ENCODE measurements at regions not wholly inside any gene's neighbourhood (a gene's known extent, or its start where the extent isn't known, plus 50 kb on each side); places are given as distances from the start of the nearest gene placed in this dataset.

DNA sequence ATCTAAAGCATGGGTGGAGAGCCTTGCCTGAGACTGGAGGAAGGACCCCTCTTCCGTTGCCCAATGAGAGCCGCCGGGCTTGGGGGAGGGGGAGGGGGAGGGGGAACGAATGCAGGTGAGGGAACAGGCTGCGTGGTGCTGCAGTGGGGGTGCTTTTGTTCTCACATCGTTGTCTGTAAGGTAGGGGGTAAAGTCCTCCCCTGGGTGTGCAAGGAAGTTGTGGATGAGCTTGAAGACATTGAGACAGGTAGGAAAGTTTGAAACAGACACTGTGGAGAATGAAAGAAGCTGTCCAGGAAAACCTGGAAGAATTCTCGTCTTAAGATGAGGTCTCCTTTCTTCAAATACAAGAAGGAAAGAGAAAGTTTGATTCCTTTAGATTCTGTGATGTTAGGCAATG lies 94.1 kb upstream of the LIFR start:
- Histone ChIP-seq H3F3A (ENCODE audit: low read depth) (no peaks in the 10 kb centered on the region), H4K20me1 (ENCODE audit: low read depth) (no peaks in the 10 kb centered on the region), H3K9ac (no peak overlapping the region), H3K27ac (no peak overlapping the region), H3K4me2 (no peak overlapping the region), H2AFZ (replicated peaks) (no peak overlapping the region), H3K4me3 (no peak overlapping the region), H3K9me3 (ENCODE audit: low read depth) (no peaks in the 10 kb centered on the region), H3K4me1 (no peaks in the 10 kb centered on the region), H3K36me3 (no peaks in the 10 kb centered on the region), H3K27me3 (no peaks in the 10 kb centered on the region), H3K79me2 (ENCODE audit: low read depth) (no peaks in the 10 kb centered on the region)
- Mint-ChIP-seq H3K36me3 (no peaks in the 10 kb centered on the region), H3K27me3 (ENCODE audit: insufficient read depth, low read depth) (peaks cover 2% of the 10 kb centered on the region), H3K27ac (no peak overlapping the region), H3K9me3 (no peaks in the 10 kb centered on the region), H3K4me1 (peaks cover 5% of the 10 kb centered on the region), H3K4me3 (no peak overlapping the region)
- no peak for TF ChIP-seq EZH2phosphoT487 (IDR thresholded peaks at IDR 0.05)
- no peak for TF ChIP-seq EZH2 (IDR thresholded peaks at IDR 0.05)
- TF ChIP-seq, protein P1, sequence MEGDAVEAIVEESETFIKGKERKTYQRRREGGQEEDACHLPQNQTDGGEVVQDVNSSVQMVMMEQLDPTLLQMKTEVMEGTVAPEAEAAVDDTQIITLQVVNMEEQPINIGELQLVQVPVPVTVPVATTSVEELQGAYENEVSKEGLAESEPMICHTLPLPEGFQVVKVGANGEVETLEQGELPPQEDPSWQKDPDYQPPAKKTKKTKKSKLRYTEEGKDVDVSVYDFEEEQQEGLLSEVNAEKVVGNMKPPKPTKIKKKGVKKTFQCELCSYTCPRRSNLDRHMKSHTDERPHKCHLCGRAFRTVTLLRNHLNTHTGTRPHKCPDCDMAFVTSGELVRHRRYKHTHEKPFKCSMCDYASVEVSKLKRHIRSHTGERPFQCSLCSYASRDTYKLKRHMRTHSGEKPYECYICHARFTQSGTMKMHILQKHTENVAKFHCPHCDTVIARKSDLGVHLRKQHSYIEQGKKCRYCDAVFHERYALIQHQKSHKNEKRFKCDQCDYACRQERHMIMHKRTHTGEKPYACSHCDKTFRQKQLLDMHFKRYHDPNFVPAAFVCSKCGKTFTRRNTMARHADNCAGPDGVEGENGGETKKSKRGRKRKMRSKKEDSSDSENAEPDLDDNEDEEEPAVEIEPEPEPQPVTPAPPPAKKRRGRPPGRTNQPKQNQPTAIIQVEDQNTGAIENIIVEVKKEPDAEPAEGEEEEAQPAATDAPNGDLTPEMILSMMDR (IDR thresholded peaks at IDR 0.05): no peak
- no peak for DNase-seq (ENCODE audit: low spot score)

DNA sequence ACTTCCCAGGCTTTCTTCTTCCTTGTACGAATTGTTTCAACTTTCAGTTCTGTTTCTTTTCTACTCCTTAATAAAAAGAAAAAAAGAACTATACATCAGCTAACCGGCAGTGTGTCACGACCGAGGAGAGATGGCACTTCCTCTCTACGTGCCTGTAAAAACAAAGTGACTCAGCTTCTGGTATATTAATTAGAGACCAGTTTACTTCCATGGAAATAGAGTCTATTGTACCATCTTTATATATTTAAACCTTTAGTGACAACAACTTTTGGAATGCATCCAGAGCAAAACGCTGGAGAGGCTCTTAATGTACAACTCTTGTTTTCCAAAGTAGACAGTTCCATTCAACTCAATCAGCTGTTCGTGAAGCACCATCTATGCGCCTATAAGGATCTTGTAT lies 94.5 kb upstream of the LIFR start:
- H3K4me3 ChIP-seq: no peak overlapping the region
- no peak overlapping the region for H3K27ac ChIP-seq
- Mint-ChIP-seq H3K36me3 (no peaks in the 10 kb centered on the region), H3K27me3 (ENCODE audit: insufficient read depth, low read depth) (peaks cover under 1% of the 10 kb centered on the region), H3K4me3 (no peak overlapping the region), H3K9me3 (no peaks in the 10 kb centered on the region), H3K27ac (no peak overlapping the region), H3K4me1 (peaks cover 9% of the 10 kb centered on the region)
- no peak overlapping the region for H3K4me2 ChIP-seq
- H3K9ac ChIP-seq: no peak overlapping the region
- H3K36me3 ChIP-seq: no peaks in the 10 kb centered on the region
- no peaks in the 10 kb centered on the region for H3K9me3 ChIP-seq (ENCODE audit: low read depth)
- no peaks in the 10 kb centered on the region for H3K79me2 ChIP-seq (ENCODE audit: low read depth)
- H4K20me1 ChIP-seq (ENCODE audit: low read depth): no peaks in the 10 kb centered on the region
- H3K4me1 ChIP-seq: no peaks in the 10 kb centered on the region
- no peaks in the 10 kb centered on the region for H3K27me3 ChIP-seq
- no peak for DNase-seq (ENCODE audit: low spot score)
- no peak for TF ChIP-seq EZH2 (IDR thresholded peaks at IDR 0.05)
- TF ChIP-seq EZH2phosphoT487 (IDR thresholded peaks at IDR 0.05): no peak
- TF ChIP-seq, protein P1 (IDR thresholded peaks at IDR 0.05): no peak
- peak overlapping the region; percentile 29 for H2AFZ ChIP-seq (replicated peaks)
- H3F3A ChIP-seq (ENCODE audit: low read depth): no peaks in the 10 kb centered on the region

DNA sequence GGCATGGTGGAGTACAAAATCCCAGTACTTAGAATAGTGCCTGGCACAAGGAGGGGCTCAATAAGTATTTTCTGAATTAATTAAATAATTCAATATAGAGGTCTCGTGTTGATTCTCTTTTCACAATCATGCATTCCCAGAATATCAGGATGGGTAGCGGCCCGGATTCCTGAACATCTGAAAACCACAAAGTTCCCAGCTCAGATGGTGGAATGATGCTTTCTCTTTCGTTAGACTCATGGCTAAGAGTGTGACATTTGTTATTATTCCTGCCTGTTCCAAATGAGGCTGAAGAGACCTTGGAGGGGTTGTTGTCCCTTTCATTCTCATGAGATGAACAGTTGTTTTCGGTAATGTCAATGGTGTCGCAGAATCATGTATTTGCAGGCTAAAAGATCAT lies 95.4 kb upstream of the LIFR start:
- Histone ChIP-seq H3K4me3 (no peak overlapping the region), H3K27ac (no peak overlapping the region), H3K27me3 (no peaks in the 10 kb centered on the region), H3K79me2 (ENCODE audit: low read depth) (no peaks in the 10 kb centered on the region), H2AFZ (replicated peaks) (no peak overlapping the region), H3K9me3 (ENCODE audit: low read depth) (no peaks in the 10 kb centered on the region), H3K4me2 (no peak overlapping the region), H3F3A (ENCODE audit: low read depth) (no peaks in the 10 kb centered on the region), H3K36me3 (no peaks in the 10 kb centered on the region), H3K9ac (no peak overlapping the region), H3K4me1 (no peaks in the 10 kb centered on the region), H4K20me1 (ENCODE audit: low read depth) (no peaks in the 10 kb centered on the region)
- H3K9me3 Mint-ChIP-seq: no peaks in the 10 kb centered on the region
- H3K4me1 Mint-ChIP-seq: peaks cover 9% of the 10 kb centered on the region
- H3K27ac Mint-ChIP-seq: no peak overlapping the region
- DNase-seq (ENCODE audit: low spot score): no peak
- H3K4me3 Mint-ChIP-seq: no peak overlapping the region
- no peak for TF ChIP-seq EZH2 (IDR thresholded peaks at IDR 0.05)
- TF ChIP-seq, protein P1 (IDR thresholded peaks at IDR 0.05): no peak
- no peak for TF ChIP-seq EZH2phosphoT487 (IDR thresholded peaks at IDR 0.05)
- no peaks in the 10 kb centered on the region for H3K36me3 Mint-ChIP-seq
- H3K27me3 Mint-ChIP-seq (ENCODE audit: insufficient read depth, low read depth): no peaks in the 10 kb centered on the region

DNA sequence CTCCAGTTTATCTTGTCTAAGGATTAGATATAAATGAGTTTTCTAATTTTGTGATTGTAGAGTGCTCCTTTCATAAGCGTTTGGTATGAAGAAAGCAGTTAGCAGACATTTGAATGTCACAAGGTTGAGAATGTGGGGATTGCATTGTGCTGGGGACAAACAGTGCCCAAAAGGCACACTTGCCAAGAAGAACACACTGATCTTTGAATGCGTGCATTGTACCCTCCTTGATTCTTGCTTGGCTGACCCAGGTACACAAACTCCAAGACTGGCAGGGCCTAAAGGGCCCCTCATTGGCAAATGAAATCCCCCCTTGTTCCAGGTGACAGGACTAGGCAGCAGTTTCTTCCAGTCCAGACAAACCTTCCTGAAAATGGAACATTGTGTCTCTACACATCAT lies 96.9 kb upstream of the LIFR start:
- Histone ChIP-seq H3K79me2 (ENCODE audit: low read depth) (no peaks in the 10 kb centered on the region), H3F3A (ENCODE audit: low read depth) (no peaks in the 10 kb centered on the region), H3K27me3 (no peaks in the 10 kb centered on the region), H3K9ac (no peak overlapping the region), H3K27ac (no peak overlapping the region), H3K36me3 (no peaks in the 10 kb centered on the region), H3K4me3 (no peak overlapping the region), H3K9me3 (ENCODE audit: low read depth) (no peaks in the 10 kb centered on the region), H4K20me1 (ENCODE audit: low read depth) (no peaks in the 10 kb centered on the region), H3K4me2 (no peak overlapping the region), H3K4me1 (no peaks in the 10 kb centered on the region), H2AFZ (replicated peaks) (no peak overlapping the region)
- Mint-ChIP-seq H3K4me3 (no peak overlapping the region), H3K27ac (no peak overlapping the region), H3K4me1 (peaks cover 9% of the 10 kb centered on the region), H3K27me3 (ENCODE audit: insufficient read depth, low read depth) (no peaks in the 10 kb centered on the region), H3K36me3 (no peaks in the 10 kb centered on the region), H3K9me3 (no peaks in the 10 kb centered on the region)
- no peak for TF ChIP-seq EZH2 (IDR thresholded peaks at IDR 0.05)
- TF ChIP-seq, protein P1 (IDR thresholded peaks at IDR 0.05): no peak
- no peak for TF ChIP-seq EZH2phosphoT487 (IDR thresholded peaks at IDR 0.05)
- no peak for DNase-seq (ENCODE audit: low spot score)

Measured in neural progenitor cell (in vitro differentiated cells).